IMR-90 (cell line): ENCODE measurements at regions not wholly inside any gene's neighbourhood (a gene's known extent, or its start where the extent isn't known, plus 50 kb on each side); places are given as distances from the start of the nearest gene placed in this dataset.

Experiments
- ATAC-seq: fragments of 200-7000 bp; cut with Tn5 transposase; 2 replicates; pipeline ENCODE4 v1.9.1; 2020; ENCODE audit warnings: low read depth, mild to moderate bottlenecking, moderate library complexity
- BruUV-seq: library from RNA; stranded (reverse); fragments of 400-500 nt; replicated peaks from 2 replicates; lab custom pipeline; 2021; lab: Mats Ljungman, UMichigan
- CTCF ChIA-PET: fragments of 300-600 bp; formaldehyde crosslinking; extraction: SDS; loops from one replicate; lab custom pipeline; 2021; ENCODE audit warnings: antibody characterized with exemption; lab: Yijun Ruan, JAX
- POLR2A ChIA-PET: fragments of 300-600 bp; sonication (Branson Sonifier 250); formaldehyde crosslinking; loops from one replicate; lab custom pipeline; 2022; ENCODE audit warnings: antibody characterized with exemption; ENCODE audit not compliant: unreplicated experiment; lab: Charles Lee
- DNase-seq: peaks from one replicate; pipeline ENCODE4 v3.0.0; 2013
- H2AFZ ChIP-seq: replicated peaks from 2 replicates; pipeline ENCODE3; 2013; ENCODE audit warnings: low read length, mild to moderate bottlenecking; ENCODE audit not compliant: poor library complexity
- H2AK5ac ChIP-seq: 2 replicates; pipeline ENCODE4 v1.6.1; 2013; ENCODE audit warnings: low read depth, low read length, inconsistent platforms
- H2AK9ac ChIP-seq: replicated peaks from 2 replicates; pipeline ENCODE3; 2013; ENCODE audit warnings: mild to moderate bottlenecking, low read depth, low read length, moderate library complexity; ENCODE audit not compliant: poor library complexity
- H2BK120ac ChIP-seq: 2 replicates; pipeline ENCODE4 v1.6.1; 2013; ENCODE audit warnings: low read depth, low read length, inconsistent platforms
- H2BK15ac ChIP-seq: 3 replicates; pipeline ENCODE4 v1.6.1; 2013; ENCODE audit warnings: low read depth, low read length, inconsistent platforms
- H2BK20ac ChIP-seq: 2 replicates; pipeline ENCODE4 v1.6.1; 2013; ENCODE audit warnings: low read depth, mild to moderate bottlenecking, inconsistent platforms, low read length, moderate library complexity
- H2BK5ac ChIP-seq: 2 replicates; pipeline ENCODE4 v1.6.1; 2013; ENCODE audit warnings: mild to moderate bottlenecking, low read depth, low read length, inconsistent platforms; ENCODE audit not compliant: poor library complexity, severe bottlenecking
- H3K14ac ChIP-seq: replicated peaks from 2 replicates; pipeline ENCODE4 v1.6.1; 2013; ENCODE audit warnings: low read depth, low read length, inconsistent platforms
- H3K18ac ChIP-seq: 2 replicates; pipeline ENCODE4 v1.6.1; 2013; ENCODE audit warnings: low read depth, low read length, control low read depth
- H3K23ac ChIP-seq: 2 replicates; pipeline ENCODE4 v1.6.1; 2013; ENCODE audit warnings: low read depth, low read length, inconsistent platforms
- H3K27ac ChIP-seq: 2 replicates; pipeline ENCODE4 v1.5.1; 2013; ENCODE audit warnings: mild to moderate bottlenecking, control low read depth, low read length; ENCODE audit not compliant: insufficient read depth
- H3K27me3 ChIP-seq: 2 replicates; pipeline ENCODE4 v1.6.1; 2013; ENCODE audit warnings: low read length; ENCODE audit not compliant: control insufficient read depth, insufficient read depth
- H3K36me3 ChIP-seq: 2 replicates; pipeline ENCODE4 v1.6.1; 2013; ENCODE audit warnings: low read length, mixed read lengths; ENCODE audit not compliant: control insufficient read depth, insufficient read depth
- H3K4ac ChIP-seq: 2 replicates; pipeline ENCODE4 v1.6.1; 2013; ENCODE audit warnings: low read depth, low read length, inconsistent platforms
- H3K4me1 ChIP-seq: 2 replicates; pipeline ENCODE4 v1.6.1; 2013; ENCODE audit warnings: low read length, mixed read lengths; ENCODE audit not compliant: control insufficient read depth, insufficient read depth
- H3K4me2 ChIP-seq: 2 replicates; pipeline ENCODE4 v1.6.1; 2013; ENCODE audit warnings: low read depth, mild to moderate bottlenecking, control low read depth, low read length, moderate library complexity
- H3K4me3 ChIP-seq: 2 replicates; pipeline ENCODE4 v1.5.1; 2013; ENCODE audit warnings: low read depth, mild to moderate bottlenecking, control low read depth, low read length, moderate library complexity; ENCODE audit not compliant: insufficient read depth
- H3K56ac ChIP-seq: 2 replicates; pipeline ENCODE4 v1.6.1; 2013; ENCODE audit warnings: low read length, inconsistent platforms; ENCODE audit not compliant: insufficient read depth; ENCODE audit errors: extremely low read depth
- H3K79me1 ChIP-seq, 2 experiments: 2 replicates each; pipeline ENCODE4 v1.6.1; 2013; ENCODE audit warnings: low read length in 2 of 2, inconsistent platforms in 1 of 2, low read depth in 1 of 2
- H3K9ac ChIP-seq: 2 replicates; pipeline ENCODE4 v1.6.1; 2013; ENCODE audit warnings: low read depth, low read length, control low read depth
- H3K9me1 ChIP-seq: 2 replicates; pipeline ENCODE4 v1.6.1; 2013; ENCODE audit warnings: low read length, inconsistent platforms; ENCODE audit not compliant: insufficient read depth
- H3K9me3 ChIP-seq: 2 replicates; pipeline ENCODE4 v1.6.1; 2013; ENCODE audit warnings: low read length; ENCODE audit not compliant: control insufficient read depth, insufficient read depth
- H4K20me1 ChIP-seq: 2 replicates; pipeline ENCODE4 v1.6.1; 2013; ENCODE audit warnings: low read length, inconsistent platforms; ENCODE audit not compliant: insufficient read depth
- H4K5ac ChIP-seq: 2 replicates; pipeline ENCODE4 v1.6.1; 2013; ENCODE audit warnings: mild to moderate bottlenecking, low read depth, low read length, control low read depth
- H4K8ac ChIP-seq, 2 experiments: 2 replicates each; pipeline ENCODE4 v1.6.1; 2013; ENCODE audit warnings: low read depth in 2 of 2, low read length in 2 of 2, control low read depth in 1 of 2, inconsistent platforms in 1 of 2
- H4K91ac ChIP-seq: 2 replicates; pipeline ENCODE4 v1.6.1; 2013; ENCODE audit warnings: low read depth, low read length, inconsistent platforms; ENCODE audit not compliant: insufficient read depth
- BHLHE40 ChIP-seq: fragments of 150-350 bp; IDR thresholded peaks from 2 replicates; pipeline ENCODE4 v1.6.1; 2016; ENCODE audit warnings: mild to moderate bottlenecking, low read depth, low read length
- CEBPB ChIP-seq: IDR thresholded peaks from 2 replicates; pipeline ENCODE4 v1.6.1; 2012; ENCODE audit warnings: low read depth, low read length, improper control_type of control experiment
- CHD1 ChIP-seq: IDR thresholded peaks from 2 replicates; pipeline ENCODE4 v1.6.1; 2012; ENCODE audit warnings: low read depth, low read length, improper control_type of control experiment
- CTCF ChIP-seq: conservative IDR thresholded peaks from 2 replicates; pipeline ENCODE4 v1.5.1; 2012; ENCODE audit warnings: mild to moderate bottlenecking, low read depth, low read length, improper control_type of control experiment
- ELK1 ChIP-seq: fragments of 150-350 bp; IDR thresholded peaks from 2 replicates; pipeline ENCODE4 v1.6.1; 2016; ENCODE audit warnings: low read depth, mild to moderate bottlenecking, low read length, moderate library complexity, borderline replicate concordance
- FOS ChIP-seq: fragments of 150-350 bp; IDR thresholded peaks from 2 replicates; pipeline ENCODE4 v1.6.1; 2016; ENCODE audit warnings: low read depth, low read length
- MAFK ChIP-seq: IDR thresholded peaks from 2 replicates; pipeline ENCODE4 v1.6.1; 2012; ENCODE audit warnings: low read depth, low read length, improper control_type of control experiment
- MAZ ChIP-seq: IDR thresholded peaks from 2 replicates; pipeline ENCODE4 v1.6.1; 2012; ENCODE audit warnings: low read depth, mild to moderate bottlenecking, low read length, improper control_type of control experiment, moderate library complexity, borderline replicate concordance
- MXI1 ChIP-seq: IDR thresholded peaks from 2 replicates; pipeline ENCODE4 v1.6.1; 2012; ENCODE audit warnings: low read depth, mild to moderate bottlenecking, low read length, moderate library complexity, borderline replicate concordance
- NFE2L2 ChIP-seq: fragments of 150-350 bp; IDR thresholded peaks from 2 replicates; pipeline ENCODE4 v1.6.1; 2016; ENCODE audit warnings: low read depth, mild to moderate bottlenecking, low read length
- POLR2A ChIP-seq: IDR thresholded peaks from 2 replicates; pipeline ENCODE4 v1.6.1; 2012; ENCODE audit warnings: mild to moderate bottlenecking, low read depth, low read length
- RAD21 ChIP-seq: IDR thresholded peaks from 2 replicates; pipeline ENCODE4 v1.6.1; 2012; ENCODE audit warnings: low read length, improper control_type of control experiment
- RCOR1 ChIP-seq: IDR thresholded peaks from 2 replicates; pipeline ENCODE4 v1.6.1; 2012; ENCODE audit warnings: mild to moderate bottlenecking, low read length, improper control_type of control experiment; ENCODE audit not compliant: insufficient replicate concordance
- RFX5 ChIP-seq: IDR thresholded peaks from 2 replicates; pipeline ENCODE4 v1.8.0; 2012; ENCODE audit warnings: low read depth, mild to moderate bottlenecking, low read length, moderate library complexity
- SMC3 ChIP-seq: fragments of 150-350 bp; IDR thresholded peaks from 2 replicates; pipeline ENCODE4 v1.6.1; 2016; ENCODE audit warnings: low read depth, mild to moderate bottlenecking, antibody characterized with exemption, low read length, moderate library complexity
- USF2 ChIP-seq: fragments of 150-350 bp; IDR thresholded peaks from 2 replicates; pipeline ENCODE4 v1.6.1; 2017; ENCODE audit warnings: mild to moderate bottlenecking, antibody characterized with exemption, low read length, low read depth
- WGBS, 2 experiments: methylation state at CpG; one replicate each; pipeline versions ENCODE4 v1.1.5 to v1.1.7; 2013; ENCODE audit warnings: missing lambda C conversion rate in 2 of 2; ENCODE audit not compliant: insufficient read length in 1 of 2; ENCODE audit errors: extremely low coverage in 2 of 2; 5-methylcytosine and 5-hydroxymethylcytosine counted together
- dilution Hi-C: fragments of 300-500 bp; cut with HindIII; formaldehyde crosslinking; loops from one replicate; pipeline ENCODE4 v1.14.3; 2018; ENCODE audit warnings: low sequenced_read_pairs; ENCODE audit not compliant: unreplicated experiment
- in situ Hi-C: fragments of 300-500 bp; cut with MboI; formaldehyde crosslinking; loops from 3 replicates; pipeline ENCODE4 v1.14.3; 2019; ENCODE audit warnings: low sequenced_read_pairs, inconsistent platforms, mixed read lengths
- intact Hi-C: fragments of 100-400 bp; cut with micrococcal nuclease; formaldehyde crosslinking; loops from 2 replicates; pipeline ENCODE4 v1.10.0; 2022

DNA sequence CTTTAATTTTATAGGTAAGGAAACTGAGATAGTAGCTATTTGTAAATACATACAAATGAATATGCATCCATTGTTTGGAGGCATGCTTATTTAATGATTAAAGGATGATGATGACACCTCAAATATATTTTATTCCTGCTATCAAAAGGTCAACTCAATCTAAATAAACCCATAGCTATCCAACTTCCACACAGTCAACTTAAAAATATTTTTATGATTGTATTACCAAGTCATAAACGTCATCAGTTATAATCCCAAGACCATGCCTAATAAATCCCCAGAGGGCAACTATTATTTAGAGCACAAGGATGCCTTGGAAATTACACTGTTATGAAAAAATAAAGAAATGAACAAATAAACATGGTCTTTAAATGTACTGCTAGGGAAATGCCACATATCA, 102.1 kb downstream of the MPP7 start:
- Histone ChIP-seq H3K9ac (no peak overlapping the region), H2AK9ac (no peak overlapping the region), H3K9me1 (no peaks in the 10 kb centered on the region), H2BK5ac (no peak overlapping the region), H3K14ac (no peak overlapping the region), H3K4me2 (no peak overlapping the region), H3K4me1 (peaks cover 8% of the 10 kb centered on the region), H2AFZ (no peak overlapping the region), H3K9me3 (no peaks in the 10 kb centered on the region), H4K5ac (no peak overlapping the region), H4K91ac (no peak overlapping the region), H3K36me3 (no peaks in the 10 kb centered on the region), H2BK20ac (no peak overlapping the region), H2BK15ac (no peak overlapping the region), H3K23ac (no peak overlapping the region), H3K79me1 (no peaks in the 10 kb centered on the region), H3K4me3 (no peak overlapping the region), H4K8ac (no peak overlapping the region), H3K56ac (no peak overlapping the region), H4K20me1 (no peaks in the 10 kb centered on the region), H3K27me3 (no peaks in the 10 kb centered on the region), H3K18ac (no peak overlapping the region), H3K27ac (no peak overlapping the region), H3K4ac (no peak overlapping the region), H2AK5ac (no peak overlapping the region), H2BK120ac (no peak overlapping the region)
- no CpG with 5 or more reads among the region's 1 CpG for WGBS, 2 experiments
- DNase-seq = peak; percentile 45
- TF ChIP-seq BHLHE40 = no peak
- no peak for TF ChIP-seq USF2
- no peak for TF ChIP-seq SMC3
- TF ChIP-seq RAD21 = no peak
- no peak for TF ChIP-seq NFE2L2
- no peak for TF ChIP-seq POLR2A
- TF ChIP-seq FOS = no peak
- TF ChIP-seq RFX5 = no peak
- no peak for TF ChIP-seq CEBPB
- TF ChIP-seq CTCF = no peak
- TF ChIP-seq RCOR1 = no peak
- TF ChIP-seq CHD1 = no peak
- TF ChIP-seq MAFK = no peak
- TF ChIP-seq MXI1 = no peak
- TF ChIP-seq ELK1 = no peak
- no peak for TF ChIP-seq MAZ
- intact Hi-C loops = loop anchor here (2.0 kb wide), 1 partner anchor 18 kb away; no protein-coding TSS in a partner anchor
- in situ Hi-C loops = no loop called here
- no TSS peak for BruUV-seq
- ATAC-seq = no peak; the same call in 1 of the 2 replicates
- ChIA-PET CTCF (interaction anchor here (2.7 kb wide), 1 partner anchor 41 kb away, joined by 6 read pairs; no protein-coding TSS in a partner anchor), POLR2A (no interaction called here)
- dilution Hi-C loops = no loop called here
